K562 (cell line): ENCODE measurements at regions not wholly inside any gene's neighbourhood (a gene's known extent, or its start where the extent isn't known, plus 50 kb on each side); places are given as distances from the start of the nearest gene placed in this dataset.
"Not testable (repeated sequence)": the region's sequence is repeated elsewhere in the genome, so short reads cannot be mapped to it uniquely, and the experiment has no call there.

ENCODE experiments used
- ATAC-seq: fragments of 200-7000 bp; cut with Tn5 transposase; 3 replicates; pipeline ENCODE4 v1.9.1; 2020; ENCODE audit warnings: moderate library complexity
- BruUV-seq: library from RNA; stranded (reverse); fragments of 400-500 nt; replicated peaks from 2 replicates; lab custom pipeline; 2021; lab: Mats Ljungman, UMichigan
- CTCF ChIA-PET: fragments of 300-600 bp; formaldehyde crosslinking; extraction: SDS; loops from one replicate; lab custom pipeline; 2021; ENCODE audit warnings: low intra/inter-chr PET ratio; lab: Yijun Ruan, JAX
- POLR2A ChIA-PET: fragments of 300-600, 350-650 bp; sonication (Branson Sonifier 250); formaldehyde crosslinking; extraction: SDS; loops from one replicate; lab custom pipeline; 2021; ENCODE audit warnings: antibody characterized with exemption, inconsistent platforms; lab: Yijun Ruan, JAX
- DNase-seq, 4 experiments: peaks; one replicate each; pipeline versions ENCODE4 v3.0.0 to v3.0.0-alpha.2; 2011 to 2018; ENCODE audit warnings: low spot score in 3 of 4, mixed read lengths in 3 of 4; ENCODE audit errors: extremely low read depth in 1 of 4
- FAIRE-seq: peaks from 2 replicates; lab custom pipeline; 2011; peaks lifted over from hg19 to GRCh38; lab: Jason Lieb, UNC
- H2AFZ ChIP-seq: 2 replicates; pipeline ENCODE4 v1.6.0; 2011; ENCODE audit warnings: low read depth, low read length, control low read depth, inconsistent platforms
- H3K27ac ChIP-seq: fragments of 200-600 bp; 3 replicates; pipeline ENCODE4 v1.8.0; 2011; ENCODE audit warnings: low read depth, mild to moderate bottlenecking, control low read depth, inconsistent platforms, low read length, moderate library complexity, mixed read lengths; ENCODE audit errors: extremely low read depth
- H3K27me3 ChIP-seq, 2 experiments: fragments of 300-600 bp in 1 of 2; 2 replicates in 1 of 2; 3 replicates in 1 of 2; pipeline versions ENCODE4 v1.6.0 to v1.8.0; 2011; ENCODE audit warnings: inconsistent platforms in 2 of 2, low read length in 2 of 2, mild to moderate bottlenecking in 1 of 2, mixed read lengths in 1 of 2, moderate library complexity in 1 of 2; ENCODE audit not compliant: control insufficient read depth in 2 of 2, insufficient read depth in 2 of 2
- H3K36me3 ChIP-seq: fragments of 300-600 bp; 3 replicates; pipeline ENCODE4 v1.8.0; 2011; ENCODE audit warnings: mild to moderate bottlenecking, low read length, inconsistent platforms; ENCODE audit not compliant: control insufficient read depth, insufficient read depth
- H3K4me1 ChIP-seq, 2 experiments: fragments of 200-600 bp in 1 of 2; replicated peaks in 1 of 2; 2 replicates in 1 of 2; 3 replicates in 1 of 2; pipeline versions ENCODE4 v1.5.1 to v1.8.0; 2011; ENCODE audit warnings: inconsistent platforms in 2 of 2, low read length in 2 of 2, mild to moderate bottlenecking in 1 of 2, mixed read lengths in 1 of 2, moderate library complexity in 1 of 2; ENCODE audit not compliant: control insufficient read depth in 2 of 2, insufficient read depth in 2 of 2
- H3K4me2 ChIP-seq: 2 replicates; pipeline ENCODE4 v1.6.1; 2011; ENCODE audit warnings: low read length, control low read depth, inconsistent platforms, mixed read lengths; ENCODE audit not compliant: insufficient read depth
- H3K4me3 ChIP-seq: fragments of 200-600 bp; sonication (generic), shearing (Covaris generic); 2 replicates; pipeline ENCODE4 v1.5.1; 2016; ENCODE audit warnings: control low read depth, inconsistent platforms
- H3K79me2 ChIP-seq: fragments of 200-600 bp; 3 replicates; pipeline ENCODE4 v1.8.0; 2011; ENCODE audit warnings: low read length, inconsistent platforms; ENCODE audit not compliant: control insufficient read depth, insufficient read depth
- H3K9ac ChIP-seq, 2 experiments: 2 replicates each; pipeline versions ENCODE4 v1.6.0 to v1.6.1; 2011; ENCODE audit warnings: low read depth in 2 of 2, low read length in 2 of 2, control low read depth in 1 of 2, inconsistent platforms in 1 of 2, mild to moderate bottlenecking in 1 of 2, mixed read lengths in 1 of 2; ENCODE audit not compliant: insufficient read depth in 1 of 2
- H3K9me1 ChIP-seq: one replicate; pipeline ENCODE4 v1.6.0; 2011; ENCODE audit warnings: inconsistent platforms, mild to moderate bottlenecking, low read length, moderate library complexity; ENCODE audit not compliant: control insufficient read depth, insufficient read depth
- H3K9me3 ChIP-seq: replicated peaks from 2 replicates; pipeline ENCODE4 v1.5.1; 2011; ENCODE audit warnings: low read depth, low read length, inconsistent platforms; ENCODE audit not compliant: control insufficient read depth, insufficient read depth
- H4K20me1 ChIP-seq: replicated peaks from 2 replicates; pipeline ENCODE4 v1.6.1; 2011; ENCODE audit warnings: low read length, inconsistent platforms, mixed read lengths; ENCODE audit not compliant: control insufficient read depth, insufficient read depth
- ZNF146 ChIP-seq: IDR thresholded peaks from one replicate; pipeline ENCODE4 v1.6.1; 2018; ENCODE audit warnings: missing compliant biosample characterization; ENCODE audit not compliant: unreplicated experiment
- WGBS: fragments of 100-300 bp; shearing (Covaris generic); methylation state at CpG from one replicate; pipeline ENCODE4 v1.1.6; 2016; ENCODE audit warnings: low coverage, mixed read lengths; ENCODE audit not compliant: insufficient coverage; ENCODE audit errors: missing lambda C conversion rate; 5-methylcytosine and 5-hydroxymethylcytosine counted together
- in situ Hi-C: fragments of 300-500 bp; cut with MboI; formaldehyde crosslinking; loops from 4 replicates; pipeline ENCODE4 v1.15.0; 2018; ENCODE audit warnings: inconsistent platforms, mixed read lengths
- intact Hi-C: fragments of 100-400 bp; cut with micrococcal nuclease; formaldehyde crosslinking; loops from 2 replicates; pipeline ENCODE4 v1.14.2; 2022
- TF ChIP-seq, protein P1 (sequence below): IDR thresholded peaks from 3 replicates; pipeline ENCODE4 v1.6.1; 2011; ENCODE audit warnings: borderline replicate concordance, mild to moderate bottlenecking, moderate library complexity; ENCODE audit not compliant: insufficient read length; ENCODE audit errors: extremely low read depth

DNA sequence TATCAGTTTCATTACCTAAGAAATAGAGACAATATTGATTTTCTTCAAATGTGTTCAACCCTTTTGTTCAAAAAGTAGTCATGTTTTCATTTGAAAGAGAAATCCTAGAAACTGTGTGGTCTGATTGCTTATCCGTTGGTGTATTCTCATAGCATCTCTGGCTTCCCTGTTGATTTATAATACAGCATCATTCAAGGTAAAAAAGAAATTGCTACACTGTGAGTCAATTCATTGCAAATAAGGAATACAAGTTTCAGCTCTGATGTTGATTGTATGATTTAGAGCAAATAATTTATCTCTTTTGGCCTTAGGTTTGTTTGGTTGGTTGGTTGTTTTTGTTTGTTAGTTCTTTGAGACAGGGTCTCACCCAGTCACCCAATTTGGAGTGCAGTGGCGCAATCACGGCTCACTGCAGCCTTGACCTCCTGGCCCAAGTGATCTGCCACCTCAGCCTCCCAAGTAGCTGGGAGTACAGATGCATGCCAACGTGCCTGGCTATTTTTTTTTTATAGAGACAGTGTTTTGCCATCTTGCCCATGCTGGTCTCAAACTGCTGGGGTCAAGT, 185.5 kb upstream of the TNFAIP3 start (continued):
- TF ChIP-seq, protein P1, sequence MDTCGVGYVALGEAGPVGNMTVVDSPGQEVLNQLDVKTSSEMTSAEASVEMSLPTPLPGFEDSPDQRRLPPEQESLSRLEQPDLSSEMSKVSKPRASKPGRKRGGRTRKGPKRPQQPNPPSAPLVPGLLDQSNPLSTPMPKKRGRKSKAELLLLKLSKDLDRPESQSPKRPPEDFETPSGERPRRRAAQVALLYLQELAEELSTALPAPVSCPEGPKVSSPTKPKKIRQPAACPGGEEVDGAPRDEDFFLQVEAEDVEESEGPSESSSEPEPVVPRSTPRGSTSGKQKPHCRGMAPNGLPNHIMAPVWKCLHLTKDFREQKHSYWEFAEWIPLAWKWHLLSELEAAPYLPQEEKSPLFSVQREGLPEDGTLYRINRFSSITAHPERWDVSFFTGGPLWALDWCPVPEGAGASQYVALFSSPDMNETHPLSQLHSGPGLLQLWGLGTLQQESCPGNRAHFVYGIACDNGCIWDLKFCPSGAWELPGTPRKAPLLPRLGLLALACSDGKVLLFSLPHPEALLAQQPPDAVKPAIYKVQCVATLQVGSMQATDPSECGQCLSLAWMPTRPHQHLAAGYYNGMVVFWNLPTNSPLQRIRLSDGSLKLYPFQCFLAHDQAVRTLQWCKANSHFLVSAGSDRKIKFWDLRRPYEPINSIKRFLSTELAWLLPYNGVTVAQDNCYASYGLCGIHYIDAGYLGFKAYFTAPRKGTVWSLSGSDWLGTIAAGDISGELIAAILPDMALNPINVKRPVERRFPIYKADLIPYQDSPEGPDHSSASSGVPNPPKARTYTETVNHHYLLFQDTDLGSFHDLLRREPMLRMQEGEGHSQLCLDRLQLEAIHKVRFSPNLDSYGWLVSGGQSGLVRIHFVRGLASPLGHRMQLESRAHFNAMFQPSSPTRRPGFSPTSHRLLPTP, result no peak

DNA sequence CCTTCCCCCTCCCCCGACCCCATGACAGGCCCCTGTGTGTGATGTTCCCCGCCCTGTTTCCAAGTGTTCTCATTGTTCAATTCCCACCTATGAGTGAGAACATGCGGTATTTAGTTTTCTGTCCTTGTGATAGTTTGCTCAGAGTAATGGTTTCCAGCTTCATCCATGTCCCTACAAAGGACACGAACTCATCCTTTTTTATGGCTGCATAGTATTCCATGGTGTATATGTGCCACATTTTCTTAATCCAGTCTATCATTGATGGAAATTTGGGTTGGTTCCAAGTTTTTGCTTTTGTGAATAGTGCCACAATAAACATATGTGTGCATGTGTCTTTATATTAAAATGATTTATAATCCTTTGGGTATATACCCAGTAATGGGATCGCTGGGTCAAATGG, 184.4 kb upstream of the TNFAIP3 start:
- H3K9ac ChIP-seq, H3K9me1 ChIP-seq, CTCF ChIA-PET, POLR2A ChIA-PET, H2AFZ ChIP-seq, H3K27ac ChIP-seq, H3K4me2 ChIP-seq, BruUV-seq, H3K9me3 ChIP-seq, H3K79me2 ChIP-seq, ATAC-seq, in situ Hi-C loops: not testable (repeated sequence)
- WGBS, result 0% methylated on average over 3 of the region's 5 CpGs
- TF ChIP-seq ZNF146 (CRISPR knock-in tag), result peak; percentile 74
- TF ChIP-seq, all 486 proteins: peak for 1; not testable (repeated sequence) for 485
- FAIRE-seq, H4K20me1 ChIP-seq, H3K4me3 ChIP-seq, H3K27me3 ChIP-seq, intact Hi-C loops, H3K36me3 ChIP-seq, DNase-seq, H3K4me1 ChIP-seq: not testable (repeated sequence)
